Astrocyte (in vitro differentiated cells and primary cell): ENCODE measurements at regions not wholly inside any gene's neighbourhood (a gene's known extent, or its start where the extent isn't known, plus 50 kb on each side); places are given as distances from the start of the nearest gene placed in this dataset.

Experiments
- CTCF ChIP-seq: IDR thresholded peaks from 2 replicates; pipeline ENCODE4 v1.5.1; 2011; ENCODE audit warnings: low read depth, mild to moderate bottlenecking, inconsistent platforms, low read length, moderate library complexity; ENCODE audit not compliant: insufficient read depth
- EZH2 ChIP-seq: IDR thresholded peaks from 2 replicates; pipeline ENCODE4 v1.6.1; 2012; ENCODE audit warnings: mild to moderate bottlenecking, low read length, inconsistent platforms; ENCODE audit not compliant: insufficient read depth

GRCh38 chr11:91776655-91777054 lies 448.0 kb upstream of the FAT3 start:
- no peak for TF ChIP-seq CTCF
- no peak for TF ChIP-seq EZH2
